Right atrium auricular region (tissue), 2 donors: ENCODE measurements at regions not wholly inside any gene's neighbourhood (a gene's known extent, or its start where the extent isn't known, plus 50 kb on each side); places are given as distances from the start of the nearest gene placed in this dataset.

ENCODE experiments used
- DNase-seq: peaks from one replicate; pipeline ENCODE4 v3.0.0-alpha.2; 2019; ENCODE audit warnings: low spot score
- H3K27ac ChIP-seq, 2 donors: fragments of 200-600 bp; sonication (generic); 1 replicate in 1 of 2; 2 replicates in 1 of 2; pipeline ENCODE4 v1.5.1; 2016 to 2019
- H3K27me3 ChIP-seq, 2 donors: fragments of 200-600 bp; sonication (generic); one replicate each; pipeline versions ENCODE4 v1.5.1 to v1.6.0; 2017 to 2019
- H3K36me3 ChIP-seq: fragments of 200-600 bp; sonication (generic); one replicate; pipeline ENCODE4 v1.5.1; 2016
- H3K4me1 ChIP-seq, 2 donors: fragments of 200-600 bp; sonication (generic); one replicate each; pipeline versions ENCODE4 v1.5.1 to v1.6.0; 2017 to 2019
- H3K4me3 ChIP-seq, 2 donors: fragments of 200-600 bp; sonication (generic); 1 replicate in 1 of 2; 2 replicates in 1 of 2; pipeline ENCODE4 v1.5.1; 2017 to 2019; ENCODE audit warnings: mild to moderate bottlenecking in 1 of 2, moderate library complexity in 1 of 2
- H3K9me3 ChIP-seq, 2 donors: fragments of 200-600 bp; sonication (generic); one replicate each; pipeline ENCODE4 v1.5.1; 2019
- TF ChIP-seq, protein P1 (sequence below), 2 donors: fragments of 200-600 bp; sonication (generic); IDR thresholded peaks; one replicate each; pipeline ENCODE4 v1.5.1; 2019; ENCODE audit warnings: antibody characterized with exemption in 2 of 2

DNA sequence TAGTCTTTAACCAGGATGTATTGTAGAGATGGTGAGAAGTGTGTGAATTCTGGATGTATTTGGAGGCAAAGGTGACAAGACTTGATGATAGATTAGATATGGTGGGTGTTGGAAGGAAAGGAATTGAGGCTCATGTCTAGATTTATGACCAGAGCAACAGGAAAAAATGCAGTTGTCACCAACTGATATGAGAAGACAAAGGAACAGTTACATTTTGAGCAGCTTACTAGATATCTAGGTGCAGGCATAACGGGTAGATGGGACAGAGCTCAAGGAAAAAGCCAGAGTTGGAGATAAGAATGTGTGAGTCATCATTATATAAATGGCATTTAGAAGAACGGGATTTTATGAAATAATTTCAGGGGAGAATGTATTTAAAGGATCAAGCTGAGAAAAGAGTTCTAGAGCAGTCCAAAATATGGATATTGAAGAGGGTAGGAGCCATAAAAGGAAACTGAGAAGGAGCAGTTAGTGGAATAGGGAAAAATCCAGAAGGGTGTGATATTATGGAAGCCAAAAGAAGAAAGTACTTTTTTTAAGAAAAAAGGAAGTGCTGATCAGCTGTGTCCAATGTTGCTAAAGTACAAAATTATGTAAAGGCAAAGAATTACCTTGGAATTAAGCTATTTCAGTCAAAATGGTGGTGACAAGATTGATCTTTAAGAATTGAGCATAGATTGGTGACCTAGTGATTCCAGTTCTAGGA is 262.5 kb downstream of the CGGBP1 start:
- Histone ChIP-seq H3K4me3 (no peak overlapping the region), H3K4me1 (no peaks in the 10 kb centered on the region), H3K27me3 (no peaks in the 10 kb centered on the region), H3K36me3 (no peaks in the 10 kb centered on the region), H3K9me3 (no peaks in the 10 kb centered on the region), H3K27ac (no peak overlapping the region)
- TF ChIP-seq, protein P1, sequence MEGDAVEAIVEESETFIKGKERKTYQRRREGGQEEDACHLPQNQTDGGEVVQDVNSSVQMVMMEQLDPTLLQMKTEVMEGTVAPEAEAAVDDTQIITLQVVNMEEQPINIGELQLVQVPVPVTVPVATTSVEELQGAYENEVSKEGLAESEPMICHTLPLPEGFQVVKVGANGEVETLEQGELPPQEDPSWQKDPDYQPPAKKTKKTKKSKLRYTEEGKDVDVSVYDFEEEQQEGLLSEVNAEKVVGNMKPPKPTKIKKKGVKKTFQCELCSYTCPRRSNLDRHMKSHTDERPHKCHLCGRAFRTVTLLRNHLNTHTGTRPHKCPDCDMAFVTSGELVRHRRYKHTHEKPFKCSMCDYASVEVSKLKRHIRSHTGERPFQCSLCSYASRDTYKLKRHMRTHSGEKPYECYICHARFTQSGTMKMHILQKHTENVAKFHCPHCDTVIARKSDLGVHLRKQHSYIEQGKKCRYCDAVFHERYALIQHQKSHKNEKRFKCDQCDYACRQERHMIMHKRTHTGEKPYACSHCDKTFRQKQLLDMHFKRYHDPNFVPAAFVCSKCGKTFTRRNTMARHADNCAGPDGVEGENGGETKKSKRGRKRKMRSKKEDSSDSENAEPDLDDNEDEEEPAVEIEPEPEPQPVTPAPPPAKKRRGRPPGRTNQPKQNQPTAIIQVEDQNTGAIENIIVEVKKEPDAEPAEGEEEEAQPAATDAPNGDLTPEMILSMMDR (IDR thresholded peaks at IDR 0.05): no peak
- DNase-seq: no peak

DNA sequence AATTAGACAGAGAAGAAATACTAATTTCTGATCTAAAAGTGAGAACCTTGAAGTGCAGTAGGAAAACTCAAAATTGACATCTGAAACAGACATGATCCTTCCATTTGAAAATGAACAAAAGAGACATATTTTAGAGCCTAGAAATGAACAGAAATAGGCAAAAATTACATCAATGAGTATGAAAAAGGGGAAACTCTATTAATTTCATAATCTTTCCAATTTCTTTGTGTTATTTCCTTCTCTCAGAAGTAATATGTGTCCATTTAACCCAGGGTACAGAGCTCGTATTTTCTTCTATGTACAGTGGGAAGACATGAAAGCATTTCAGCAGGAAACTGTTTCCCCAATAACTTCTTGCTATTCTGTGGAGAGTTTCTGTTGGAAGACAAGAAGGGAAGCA is 263.1 kb downstream of the CGGBP1 start:
- TF ChIP-seq, protein P1 (IDR thresholded peaks at IDR 0.05): no peak
- DNase-seq: no peak
- H3K27ac ChIP-seq: no peak overlapping the region
- H3K4me3 ChIP-seq: no peak overlapping the region
- no peaks in the 10 kb centered on the region for H3K9me3 ChIP-seq
- no peaks in the 10 kb centered on the region for H3K4me1 ChIP-seq
- H3K27me3 ChIP-seq: no peaks in the 10 kb centered on the region
- H3K36me3 ChIP-seq: no peaks in the 10 kb centered on the region

GRCh38 chr3:87793337-87793877 is 265.4 kb downstream of the CGGBP1 start:
- Histone ChIP-seq H3K27ac (peak overlapping the region; percentile 48 to 58), H3K36me3 (no peaks in the 10 kb centered on the region), H3K27me3 (no peaks in the 10 kb centered on the region), H3K4me1 (no peaks in the 10 kb centered on the region), H3K4me3 (peak overlapping the region in 1 of 2 donors; percentile 47), H3K9me3 (no peaks in the 10 kb centered on the region)
- TF ChIP-seq, protein P1 (IDR thresholded peaks at IDR 0.05): no peak
- DNase-seq: no peak

DNA sequence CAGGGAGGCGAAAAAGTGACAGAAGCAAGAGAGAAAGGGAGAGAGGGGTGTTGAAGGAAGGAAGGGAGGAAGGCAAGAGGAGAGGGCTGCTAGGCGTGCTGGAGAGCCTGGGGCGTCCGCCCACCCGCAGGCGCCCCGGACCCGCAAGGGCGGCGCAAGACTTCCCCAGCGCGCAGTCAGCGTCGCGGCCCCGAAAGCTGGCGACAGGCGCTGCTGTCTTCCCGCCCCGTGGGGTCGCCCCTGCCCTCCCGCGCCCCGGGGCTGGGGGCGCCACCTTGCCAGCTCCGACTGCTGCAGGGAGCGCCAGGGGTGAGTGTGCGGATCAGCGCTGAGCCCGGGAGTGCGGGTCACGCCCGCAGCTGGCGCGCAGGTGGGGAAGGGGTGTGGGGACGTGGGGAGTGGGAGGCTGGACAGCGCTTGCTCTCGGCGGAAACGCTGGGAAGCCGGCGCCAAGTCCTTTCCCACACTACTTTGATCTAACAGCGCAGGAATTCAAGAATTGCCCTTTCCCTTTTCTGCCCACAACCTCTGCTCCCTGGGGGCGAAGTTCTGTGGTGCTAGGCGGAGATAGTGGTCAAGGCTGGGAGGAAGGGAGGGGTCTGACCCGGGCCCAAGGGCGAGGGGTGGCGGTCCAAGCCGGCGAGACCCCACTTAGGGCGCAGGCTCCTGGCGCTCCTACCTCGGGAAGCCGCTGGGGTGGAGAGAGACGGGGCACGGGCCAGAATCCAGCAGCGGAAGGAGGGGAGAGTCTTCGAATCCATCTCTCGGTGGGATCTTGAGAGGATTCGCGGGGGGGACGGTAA is 266.1 kb downstream of the CGGBP1 start, which contains the start of gene HTR1F:
Gene HTR1F, plus strand, starts transcription at position 173 of the 803 bp plus-strand sequence.
- Histone ChIP-seq H3K4me1 (no peaks in the 10 kb centered on the region), H3K4me3 (peak within 1 kb of the TSS; percentile 31 to 47), H3K27me3 (no peaks in the 10 kb centered on the region), H3K36me3 (no peaks in the 10 kb centered on the region), H3K9me3 (no peaks in the 10 kb centered on the region), H3K27ac (peak within 1 kb of the TSS; percentile 48 to 58)
- no peak for DNase-seq
- TF ChIP-seq, protein P1 (IDR thresholded peaks at IDR 0.05): no peak

DNA sequence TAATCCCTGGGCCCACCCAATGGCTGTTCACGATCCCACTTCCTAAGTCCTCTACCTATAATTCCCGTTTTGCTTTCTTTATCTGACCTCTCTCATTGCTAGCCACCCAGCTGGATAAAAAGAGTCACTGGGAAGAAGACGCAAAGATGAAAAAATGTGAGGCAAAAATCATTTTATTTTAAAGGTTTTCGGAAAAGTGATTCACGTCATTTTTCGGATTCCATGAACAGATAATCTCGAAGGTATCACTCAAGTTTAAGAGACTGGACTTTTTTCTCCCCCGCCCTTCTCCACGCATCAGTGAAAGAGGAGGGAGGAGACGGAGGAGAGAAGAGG is 266.6 kb downstream of the CGGBP1 start:
- no peak for DNase-seq
- H3K4me3 ChIP-seq: peak overlapping the region; percentile 31 to 47
- H3K36me3 ChIP-seq: no peaks in the 10 kb centered on the region
- no peaks in the 10 kb centered on the region for H3K27me3 ChIP-seq
- H3K4me1 ChIP-seq: no peaks in the 10 kb centered on the region
- H3K27ac ChIP-seq: peak overlapping the region; percentile 48 to 58
- TF ChIP-seq, protein P1 (IDR thresholded peaks at IDR 0.05): no peak
- H3K9me3 ChIP-seq: no peaks in the 10 kb centered on the region
